Smooth muscle cell (in vitro differentiated cells): ENCODE measurements at regions not wholly inside any gene's neighbourhood (a gene's known extent, or its start where the extent isn't known, plus 50 kb on each side); places are given as distances from the start of the nearest gene placed in this dataset.

Source experiments
- DNase-seq: peaks from one replicate; lab custom pipeline; 2025; ENCODE audit not compliant: unreplicated experiment; lab: John Stamatoyannopoulos, UW
- H2AFZ ChIP-seq: fragments of 200-600 bp; sonication (generic); 2 replicates; pipeline ENCODE4 v1.6.0; 2016; ENCODE audit warnings: antibody characterized with exemption, low read depth, mild to moderate bottlenecking
- H3F3A ChIP-seq: fragments of 200-600 bp; sonication (generic); 2 replicates; pipeline ENCODE4 v1.6.0; 2017; ENCODE audit warnings: antibody characterized with exemption, low read depth
- H3K27ac ChIP-seq: fragments of 200-600 bp; sonication (generic); 2 replicates; pipeline ENCODE4 v1.5.1; 2016; ENCODE audit warnings: low read depth, mild to moderate bottlenecking
- H3K27me3 ChIP-seq: fragments of 200-600 bp; sonication (generic); 2 replicates; pipeline ENCODE4 v1.6.1; 2016; ENCODE audit warnings: low read depth, mild to moderate bottlenecking
- H3K36me3 ChIP-seq: fragments of 200-600 bp; sonication (generic); 2 replicates; pipeline ENCODE4 v1.5.1; 2016; ENCODE audit warnings: low read depth
- H3K4me1 ChIP-seq: fragments of 200-600 bp; sonication (generic); 2 replicates; pipeline ENCODE4 v1.5.1; 2016; ENCODE audit warnings: low read depth
- H3K4me2 ChIP-seq: fragments of 200-600 bp; sonication (generic); 2 replicates; pipeline ENCODE4 v1.6.0; 2016; ENCODE audit warnings: mild to moderate bottlenecking
- H3K4me3 ChIP-seq: fragments of 200-600 bp; sonication (generic); 2 replicates; pipeline ENCODE4 v1.5.1; 2016; ENCODE audit warnings: mild to moderate bottlenecking
- H3K79me2 ChIP-seq: fragments of 200-600 bp; sonication (generic); 2 replicates; pipeline ENCODE4 v1.6.0; 2016; ENCODE audit warnings: low read depth, mild to moderate bottlenecking
- H3K9ac ChIP-seq: fragments of 200-600 bp; sonication (generic); 2 replicates; pipeline ENCODE4 v1.6.0; 2016; ENCODE audit warnings: low read depth
- H3K9me3 ChIP-seq: fragments of 200-600 bp; sonication (generic); replicated peaks from 2 replicates; pipeline ENCODE4 v1.5.1; 2016; ENCODE audit warnings: low read depth
- H4K20me1 ChIP-seq: fragments of 200-600 bp; sonication (generic); 2 replicates; pipeline ENCODE4 v1.6.0; 2016; ENCODE audit warnings: low read depth
- WGBS: methylation state at CpG from one replicate; pipeline ENCODE4 v1.1.7; 2016; ENCODE audit warnings: low lambda C conversion rate; 5-methylcytosine and 5-hydroxymethylcytosine counted together
- TF ChIP-seq, protein P1 (sequence below): fragments of 200-600 bp; sonication (generic); IDR thresholded peaks from 2 replicates; pipeline ENCODE4 v1.5.1; 2017; ENCODE audit warnings: borderline replicate concordance, mild to moderate bottlenecking, antibody characterized with exemption; ENCODE audit not compliant: insufficient read depth, poor library complexity, severe bottlenecking

DNA sequence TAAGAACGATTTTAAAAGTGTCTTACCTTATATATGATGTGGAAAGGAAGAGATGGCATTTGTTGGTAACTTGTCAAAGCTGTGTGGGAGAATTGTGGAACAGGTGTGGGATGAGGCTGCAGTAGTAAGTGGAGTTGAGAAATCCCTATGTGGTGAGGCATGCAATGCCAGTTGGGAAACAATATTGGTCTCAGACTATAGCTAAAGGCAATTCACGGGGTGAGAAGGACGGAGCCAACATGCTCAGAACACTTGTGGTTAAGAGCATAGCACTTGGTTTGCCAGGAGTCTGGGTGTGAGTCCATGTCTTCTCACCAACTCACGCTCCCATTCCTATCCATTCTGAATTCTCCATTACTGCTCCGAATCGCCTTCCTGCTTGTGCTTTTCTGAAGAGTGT is 615.6 kb upstream of the ADAMTS9 start:
- Histone ChIP-seq H3K4me1 (no peaks in the 10 kb centered on the region), H3K9me3 (no peaks in the 10 kb centered on the region), H4K20me1 (no peaks in the 10 kb centered on the region), H2AFZ (no peak overlapping the region), H3F3A (no peaks in the 10 kb centered on the region), H3K79me2 (no peaks in the 10 kb centered on the region), H3K9ac (no peak overlapping the region), H3K36me3 (no peaks in the 10 kb centered on the region), H3K4me2 (no peak overlapping the region), H3K27ac (no peak overlapping the region), H3K4me3 (no peak overlapping the region), H3K27me3 (no peaks in the 10 kb centered on the region)
- TF ChIP-seq, protein P1, sequence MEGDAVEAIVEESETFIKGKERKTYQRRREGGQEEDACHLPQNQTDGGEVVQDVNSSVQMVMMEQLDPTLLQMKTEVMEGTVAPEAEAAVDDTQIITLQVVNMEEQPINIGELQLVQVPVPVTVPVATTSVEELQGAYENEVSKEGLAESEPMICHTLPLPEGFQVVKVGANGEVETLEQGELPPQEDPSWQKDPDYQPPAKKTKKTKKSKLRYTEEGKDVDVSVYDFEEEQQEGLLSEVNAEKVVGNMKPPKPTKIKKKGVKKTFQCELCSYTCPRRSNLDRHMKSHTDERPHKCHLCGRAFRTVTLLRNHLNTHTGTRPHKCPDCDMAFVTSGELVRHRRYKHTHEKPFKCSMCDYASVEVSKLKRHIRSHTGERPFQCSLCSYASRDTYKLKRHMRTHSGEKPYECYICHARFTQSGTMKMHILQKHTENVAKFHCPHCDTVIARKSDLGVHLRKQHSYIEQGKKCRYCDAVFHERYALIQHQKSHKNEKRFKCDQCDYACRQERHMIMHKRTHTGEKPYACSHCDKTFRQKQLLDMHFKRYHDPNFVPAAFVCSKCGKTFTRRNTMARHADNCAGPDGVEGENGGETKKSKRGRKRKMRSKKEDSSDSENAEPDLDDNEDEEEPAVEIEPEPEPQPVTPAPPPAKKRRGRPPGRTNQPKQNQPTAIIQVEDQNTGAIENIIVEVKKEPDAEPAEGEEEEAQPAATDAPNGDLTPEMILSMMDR, result no peak
- no peak for DNase-seq
- WGBS, result 69% methylated on average over 6 of the region's 6 CpGs

DNA sequence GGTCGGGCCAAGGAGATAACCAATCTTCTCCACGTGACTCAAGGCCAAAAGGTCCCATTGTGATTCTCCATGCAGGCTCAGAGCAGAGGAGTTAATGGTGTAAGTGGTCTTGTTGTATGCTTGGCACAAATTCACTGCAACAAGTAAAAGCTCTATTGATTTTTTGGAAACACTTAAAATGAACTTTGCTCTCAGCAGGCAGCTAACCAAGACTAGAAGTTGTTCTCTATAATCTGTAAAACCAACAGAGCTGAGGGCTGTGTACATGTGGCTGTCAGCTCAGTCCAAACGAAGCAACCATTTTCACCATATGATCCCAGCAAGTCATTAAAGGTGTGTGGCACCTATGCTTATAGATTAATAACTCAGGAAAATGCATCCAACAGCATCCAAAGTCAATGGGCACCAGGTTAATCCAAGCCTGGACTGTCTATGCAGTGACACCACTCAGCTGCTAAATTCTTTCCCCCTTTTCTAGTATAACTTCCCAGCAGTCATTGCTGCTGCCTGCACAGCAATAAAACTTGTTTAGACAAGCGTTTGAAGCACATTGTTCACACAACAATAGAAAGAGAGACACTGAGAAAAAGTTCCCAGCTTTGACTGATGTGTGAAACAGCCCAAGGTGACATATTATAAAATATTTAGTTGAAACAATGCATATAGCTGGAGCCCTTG is 603.8 kb upstream of the ADAMTS9 start:
- Histone ChIP-seq H3K4me3 (no peak overlapping the region), H3F3A (no peaks in the 10 kb centered on the region), H3K36me3 (no peaks in the 10 kb centered on the region), H3K27me3 (no peaks in the 10 kb centered on the region), H4K20me1 (no peaks in the 10 kb centered on the region), H3K9me3 (no peaks in the 10 kb centered on the region), H2AFZ (no peak overlapping the region), H3K4me2 (no peak overlapping the region), H3K79me2 (no peaks in the 10 kb centered on the region), H3K27ac (no peak overlapping the region), H3K9ac (no peak overlapping the region), H3K4me1 (no peaks in the 10 kb centered on the region)
- 79% methylated on average over 4 of the region's 4 CpGs for WGBS
- DNase-seq, result no peak
- TF ChIP-seq, protein P1, result no peak

DNA sequence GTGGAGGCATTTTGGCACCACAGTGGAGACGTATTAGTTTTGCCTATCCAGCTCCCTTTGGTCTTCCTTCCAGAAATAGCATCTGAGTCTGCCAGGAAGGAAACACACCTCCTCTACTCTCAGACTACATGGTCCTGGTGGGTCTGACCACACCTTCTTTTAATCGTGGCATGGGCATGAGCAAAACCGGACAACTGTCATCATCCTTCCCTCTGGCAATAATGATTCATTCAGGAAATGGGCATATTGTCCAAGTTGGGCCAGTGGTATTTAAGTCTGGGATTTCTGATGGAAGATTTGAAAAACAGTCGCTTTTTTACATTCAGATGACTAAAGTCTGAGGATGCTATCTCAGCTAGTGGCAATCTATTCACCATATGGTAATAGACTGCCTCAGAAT is 601.0 kb upstream of the ADAMTS9 start:
- Histone ChIP-seq H3K36me3 (no peaks in the 10 kb centered on the region), H3K4me1 (no peaks in the 10 kb centered on the region), H3K27ac (no peak overlapping the region), H3K9me3 (no peaks in the 10 kb centered on the region), H3K27me3 (no peaks in the 10 kb centered on the region), H3K79me2 (no peaks in the 10 kb centered on the region), H3K9ac (no peak overlapping the region), H4K20me1 (no peaks in the 10 kb centered on the region), H2AFZ (no peak overlapping the region), H3F3A (no peaks in the 10 kb centered on the region), H3K4me3 (no peak overlapping the region), H3K4me2 (no peak overlapping the region)
- TF ChIP-seq, protein P1, result no peak
- DNase-seq, result no peak
- WGBS, result 91% methylated on average over 4 of the region's 4 CpGs

DNA sequence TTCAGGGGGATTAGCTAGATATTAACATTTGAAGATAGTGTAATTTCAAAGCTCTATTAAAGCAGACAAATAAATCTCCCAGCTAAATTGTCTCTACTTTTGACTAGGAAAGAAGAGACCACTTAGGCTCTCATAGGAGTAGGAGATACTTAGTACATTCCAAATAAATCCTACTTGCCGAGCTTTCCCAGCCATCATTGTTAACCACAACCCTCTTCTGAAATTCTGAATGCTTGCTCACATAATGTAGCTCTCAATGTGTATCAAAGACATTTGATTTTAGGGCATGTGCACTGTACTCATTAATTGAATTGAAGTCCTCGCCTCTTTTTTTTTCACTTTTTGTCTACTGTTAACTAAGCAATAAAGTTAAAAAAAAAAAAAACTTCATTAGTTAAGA is 598.2 kb upstream of the ADAMTS9 start:
- Histone ChIP-seq H3K4me3 (no peak overlapping the region), H3F3A (no peaks in the 10 kb centered on the region), H3K36me3 (no peaks in the 10 kb centered on the region), H3K4me2 (no peak overlapping the region), H3K4me1 (no peaks in the 10 kb centered on the region), H3K27me3 (no peaks in the 10 kb centered on the region), H4K20me1 (no peaks in the 10 kb centered on the region), H3K9me3 (no peaks in the 10 kb centered on the region), H3K79me2 (no peaks in the 10 kb centered on the region), H2AFZ (no peak overlapping the region), H3K27ac (peak overlapping the region; percentile 6), H3K9ac (no peak overlapping the region)
- WGBS, result 60% methylated on average over 2 of the region's 2 CpGs
- TF ChIP-seq, protein P1, result no peak
- no peak for DNase-seq
